Epithelial cell of esophagus (primary cell): ENCODE measurements at regions not wholly inside any gene's neighbourhood (a gene's known extent, or its start where the extent isn't known, plus 50 kb on each side); places are given as distances from the start of the nearest gene placed in this dataset.

Experiments
- DNase-seq: peaks from one replicate; pipeline ENCODE4 v3.0.0; 2010; ENCODE audit warnings: low read depth
- H3K4me3 ChIP-seq: 2 replicates; pipeline ENCODE4 v1.5.1; 2011; ENCODE audit warnings: mild to moderate bottlenecking, low read length, control low read depth
- CTCF ChIP-seq: IDR thresholded peaks from 2 replicates; pipeline ENCODE4 v1.5.1; 2011; ENCODE audit warnings: low read depth, mild to moderate bottlenecking, low read length, control low read depth, inconsistent platforms; ENCODE audit not compliant: insufficient read depth; ENCODE audit errors: missing control alignments

DNA sequence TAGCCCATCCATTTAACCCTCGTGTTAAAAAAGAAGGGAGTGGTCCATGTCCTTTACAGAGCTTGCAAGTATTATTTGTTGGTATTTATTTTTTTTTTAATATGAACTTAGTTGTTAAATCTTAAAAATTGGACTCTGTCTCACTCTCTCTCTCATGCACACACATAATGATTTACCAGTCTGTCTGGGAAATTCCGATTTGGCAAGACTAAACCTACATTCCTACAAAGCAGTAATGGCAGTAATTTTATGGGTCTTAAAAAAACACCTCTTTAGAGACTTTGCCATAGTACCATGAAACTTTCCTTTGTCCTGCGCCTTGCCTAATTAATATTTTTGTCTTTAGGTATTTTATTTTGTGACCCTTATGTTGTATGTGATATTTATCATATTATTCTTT lies 239.5 kb upstream of the PPP1R3A start:
- no peak overlapping the region for H3K4me3 ChIP-seq
- DNase-seq: no peak
- no peak for TF ChIP-seq CTCF

GRCh38 chr7:114156178-114156577 lies 237.4 kb upstream of the PPP1R3A start:
- TF ChIP-seq CTCF: no peak
- no peak for DNase-seq
- no peak overlapping the region for H3K4me3 ChIP-seq

DNA sequence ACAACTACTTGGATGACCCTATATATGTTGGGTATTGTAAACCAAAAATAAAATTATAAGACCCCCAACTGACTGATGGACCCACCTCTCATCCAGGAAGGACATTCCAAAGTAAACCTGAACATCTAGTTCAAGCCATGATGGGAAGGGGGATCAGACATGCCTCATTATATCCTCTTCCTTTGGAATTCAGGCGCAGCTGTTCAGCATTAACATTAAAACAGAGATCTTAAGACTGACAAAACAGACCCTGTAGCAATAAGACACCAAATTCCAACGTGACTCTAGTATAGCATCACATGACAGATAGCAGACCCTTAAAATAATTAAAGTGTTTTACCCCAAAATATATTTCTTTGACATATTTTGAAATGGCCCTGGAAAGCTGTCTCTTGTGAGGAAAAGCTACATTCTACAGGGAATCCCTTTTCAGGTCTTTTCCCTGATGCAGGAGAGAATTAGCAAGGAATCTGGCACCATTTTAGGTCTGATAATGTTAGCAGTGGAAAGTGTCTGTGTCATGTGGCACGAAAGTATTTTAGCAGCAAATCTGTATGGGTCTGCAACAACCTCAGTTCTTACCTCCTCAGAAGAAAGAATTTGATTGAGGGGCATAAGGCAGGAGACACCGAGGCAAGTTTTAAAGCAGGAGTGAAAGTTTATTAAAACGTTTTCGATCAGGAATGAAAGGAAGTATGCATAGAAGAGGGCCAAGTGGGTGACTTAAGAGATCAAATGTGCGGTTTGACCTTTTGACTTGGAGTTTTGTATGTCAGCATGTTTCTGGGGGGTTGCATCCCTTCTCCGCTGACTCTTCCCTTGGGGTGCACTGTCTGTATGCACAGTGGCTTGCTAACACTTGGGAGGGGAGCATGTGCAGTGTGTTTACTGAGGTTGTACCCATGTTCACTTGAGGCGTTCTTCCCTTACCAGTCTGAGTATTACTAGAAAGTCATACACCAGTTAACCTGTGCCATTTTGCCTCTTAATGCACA lies 236.6 kb upstream of the PPP1R3A start:
- no peak overlapping the region for H3K4me3 ChIP-seq
- no peak for TF ChIP-seq CTCF
- no peak for DNase-seq

- no peak for TF ChIP-seq CTCF
- DNase-seq: no peak
- no peak overlapping the region for H3K4me3 ChIP-seq
Measured at GRCh38 chr7:114153700-114154099, 234.9 kb upstream of the PPP1R3A start.

- H3K4me3 ChIP-seq: no peak overlapping the region
- DNase-seq: no peak
- no peak for TF ChIP-seq CTCF
Measured at GRCh38 chr7:114152314-114152938, 233.6 kb upstream of the PPP1R3A start.

DNA sequence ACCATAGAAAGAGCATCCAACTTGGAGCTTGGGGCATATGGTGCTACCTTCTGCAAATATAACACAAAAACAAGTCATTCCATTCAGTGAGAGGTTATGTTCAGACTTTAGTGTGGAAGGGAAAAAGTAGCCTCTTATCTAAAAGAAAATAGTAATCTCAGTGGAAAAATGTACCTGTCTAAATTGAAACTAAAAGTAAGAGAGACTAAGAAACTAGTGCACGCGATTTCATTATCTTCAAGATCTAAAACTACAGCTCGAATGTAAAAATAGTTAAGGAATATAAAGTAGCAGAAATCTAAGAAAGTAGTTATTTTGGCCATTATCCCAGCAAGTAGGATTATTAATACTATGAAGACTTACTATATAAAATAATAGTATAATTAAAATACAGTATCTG lies 233.0 kb upstream of the PPP1R3A start:
- TF ChIP-seq CTCF: no peak
- no peak for DNase-seq

More for the DNA sequence above, 233.0 kb upstream of the PPP1R3A start:
- H3K4me3 ChIP-seq: no peak overlapping the region
